AG04450 (cell line): ENCODE measurements at regions not wholly inside any gene's neighbourhood (a gene's known extent, or its start where the extent isn't known, plus 50 kb on each side); places are given as distances from the start of the nearest gene placed in this dataset.

Experiments used
- CTCF ChIA-PET: fragments of 300-600, 350-600 bp; formaldehyde crosslinking; extraction: SDS; loops from one replicate; lab custom pipeline; 2022; ENCODE audit warnings: antibody characterized with exemption, inconsistent platforms; lab: Charles Lee
- POLR2A ChIA-PET: fragments of 350-600 bp; formaldehyde crosslinking; extraction: SDS; loops from one replicate; lab custom pipeline; 2021; ENCODE audit warnings: antibody characterized with exemption, inconsistent platforms; lab: Yijun Ruan, JAX
- DNase-seq: peaks from one replicate; pipeline ENCODE4 v3.0.0-alpha.2; 2011; ENCODE audit warnings: low read depth, low spot score
- H3K27ac ChIP-seq: one replicate; pipeline ENCODE4 v1.5.1; 2012; ENCODE audit warnings: low read depth, low read length, control low read depth
- H3K27me3 ChIP-seq: one replicate; pipeline ENCODE4 v1.6.0; 2012; ENCODE audit warnings: low read length; ENCODE audit not compliant: control insufficient read depth, insufficient read depth
- H3K4me3 ChIP-seq: 2 replicates; pipeline ENCODE4 v1.5.1; 2011; ENCODE audit warnings: mild to moderate bottlenecking, low read depth, low read length, control low read depth
- H3K9me3 ChIP-seq: 2 replicates; pipeline ENCODE4 v1.5.1; 2012; ENCODE audit warnings: low read length; ENCODE audit not compliant: control insufficient read depth, insufficient read depth
- CTCF ChIP-seq: IDR thresholded peaks from 2 replicates; pipeline ENCODE4 v1.5.1; 2011; ENCODE audit warnings: low read depth, low read length, control low read depth, inconsistent platforms

GRCh38 chr13:27709779-27710178 is 82.5 kb upstream of the GSX1 start:
- DNase-seq = no peak
- H3K9me3 ChIP-seq = no peaks in the 10 kb centered on the region
- no peak overlapping the region for H3K4me3 ChIP-seq
- peaks cover 9% of the 10 kb centered on the region for H3K27me3 ChIP-seq
- ChIA-PET CTCF (no interaction called here), POLR2A (no interaction called here)
- no peak for TF ChIP-seq CTCF
- H3K27ac ChIP-seq = no peak overlapping the region

GRCh38 chr13:27712421-27712820 is 79.9 kb upstream of the GSX1 start:
- Histone ChIP-seq H3K27me3 (peaks cover 9% of the 10 kb centered on the region), H3K27ac (no peak overlapping the region), H3K4me3 (no peak overlapping the region), H3K9me3 (no peaks in the 10 kb centered on the region)
- no peak for TF ChIP-seq CTCF
- no peak for DNase-seq
- CTCF ChIA-PET = interaction anchor here (2.3 kb wide), 1 partner anchor 179 kb away, joined by 7 read pairs; no protein-coding TSS in a partner anchor
- POLR2A ChIA-PET = no interaction called here

GRCh38 chr13:27713767-27714166 is 78.5 kb upstream of the GSX1 start:
- Histone ChIP-seq H3K27me3 (peaks cover 7% of the 10 kb centered on the region), H3K4me3 (no peak overlapping the region), H3K9me3 (no peaks in the 10 kb centered on the region), H3K27ac (no peak overlapping the region)
- ChIA-PET CTCF (interaction anchor here (0.8 to 2.3 kb wide), 2 partner anchors 13 to 180 kb away, joined by 3 to 7 read pairs; no protein-coding TSS in a partner anchor), POLR2A (no interaction called here)
- DNase-seq = no peak
- no peak for TF ChIP-seq CTCF

- ChIA-PET POLR2A (no interaction called here), CTCF (no interaction called here)
- no peak for TF ChIP-seq CTCF
- H3K27me3 ChIP-seq = peaks cover 16% of the 10 kb centered on the region
- H3K27ac ChIP-seq = no peak overlapping the region
- no peak for DNase-seq
- no peaks in the 10 kb centered on the region for H3K9me3 ChIP-seq
- no peak overlapping the region for H3K4me3 ChIP-seq
These were observed 70.6 kb upstream of the GSX1 start for GRCh38 chr13:27721681-27722080.

GRCh38 chr13:27728271-27728670 is 64.0 kb upstream of the GSX1 start:
- Histone ChIP-seq H3K27ac (no peak overlapping the region), H3K4me3 (no peak overlapping the region), H3K27me3 (peaks cover 13% of the 10 kb centered on the region), H3K9me3 (no peaks in the 10 kb centered on the region)
- no peak for TF ChIP-seq CTCF
- no peak for DNase-seq
- ChIA-PET POLR2A (no interaction called here), CTCF (no interaction called here)
